HG03064 (cell line): ENCODE measurements at regions not wholly inside any gene's neighbourhood (a gene's known extent, or its start where the extent isn't known, plus 50 kb on each side); places are given as distances from the start of the nearest gene placed in this dataset.

Experiments used
- ATAC-seq: cut with Tn5 transposase; IDR thresholded peaks from one replicate; pipeline ENCODE4 v1.9.1; 2021; ENCODE audit warnings: low read depth; ENCODE audit not compliant: unreplicated experiment

GRCh38 chr7:113487925-113488731 lies 369.8 kb upstream of the SMIM30 start:
- ATAC-seq = no peak

- ATAC-seq = no peak
These were observed 368.2 kb upstream of the SMIM30 start for GRCh38 chr7:113486548-113486947.

DNA sequence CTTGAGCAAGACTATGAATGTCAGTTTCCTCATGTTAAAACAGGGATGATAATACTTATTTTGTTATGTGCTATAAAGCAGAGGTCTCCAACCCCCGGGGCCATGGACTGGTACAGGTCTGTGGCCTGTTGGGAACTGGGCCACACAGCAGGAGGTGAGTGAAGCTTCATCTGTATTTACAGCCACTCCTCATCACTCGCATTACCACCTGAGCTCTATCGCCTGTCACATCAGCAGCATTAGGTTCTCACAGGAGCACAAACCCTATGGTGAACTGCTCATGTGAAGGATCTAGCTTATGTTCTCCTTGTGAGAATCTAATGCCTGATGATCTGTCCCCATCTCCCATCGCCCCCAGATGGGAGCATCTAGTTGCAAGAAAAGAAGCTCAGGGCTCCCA lies 365.3 kb upstream of the SMIM30 start:
- no peak for ATAC-seq

DNA sequence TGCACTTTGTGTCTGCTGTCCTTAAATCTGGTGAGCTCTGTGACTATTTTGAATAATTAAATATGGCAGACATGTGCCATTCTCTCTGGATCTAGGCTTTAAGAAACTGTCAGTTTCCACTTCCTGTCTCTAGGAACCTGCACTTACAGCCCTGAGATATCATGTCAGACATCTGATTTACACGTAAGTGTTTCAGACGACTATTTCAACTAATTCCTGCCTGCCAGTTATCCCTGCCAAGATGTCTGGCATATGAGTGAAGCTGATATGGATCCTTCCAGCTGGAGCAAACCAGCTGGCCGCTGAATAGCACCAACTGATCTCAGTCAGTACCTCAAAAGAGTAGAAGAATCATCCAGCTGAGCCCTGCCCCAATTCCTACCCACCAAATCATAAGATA lies 362.2 kb upstream of the SMIM30 start:
- no peak for ATAC-seq

GRCh38 chr7:113464096-113464855 lies 345.9 kb upstream of the SMIM30 start:
- no peak for ATAC-seq

DNA sequence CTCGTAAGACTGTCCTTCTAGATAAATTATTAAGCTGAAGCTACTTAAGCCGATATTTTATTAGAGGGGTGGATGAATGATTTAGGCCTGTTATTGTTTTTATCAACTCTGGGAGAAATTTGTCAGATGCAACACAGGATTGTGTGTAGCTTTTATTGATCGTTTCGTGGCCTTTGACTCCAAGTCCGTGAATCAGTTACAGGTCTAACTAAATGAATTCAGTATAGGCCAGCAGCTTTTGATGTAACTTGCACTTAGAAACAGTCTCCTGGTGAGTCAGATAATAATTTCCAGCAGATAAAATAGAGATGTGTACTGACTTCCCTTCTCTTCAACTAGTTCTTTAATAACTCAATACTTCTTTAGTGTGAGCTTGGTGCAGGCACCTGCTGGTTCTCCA lies 341.7 kb upstream of the SMIM30 start:
- ATAC-seq = no peak

DNA sequence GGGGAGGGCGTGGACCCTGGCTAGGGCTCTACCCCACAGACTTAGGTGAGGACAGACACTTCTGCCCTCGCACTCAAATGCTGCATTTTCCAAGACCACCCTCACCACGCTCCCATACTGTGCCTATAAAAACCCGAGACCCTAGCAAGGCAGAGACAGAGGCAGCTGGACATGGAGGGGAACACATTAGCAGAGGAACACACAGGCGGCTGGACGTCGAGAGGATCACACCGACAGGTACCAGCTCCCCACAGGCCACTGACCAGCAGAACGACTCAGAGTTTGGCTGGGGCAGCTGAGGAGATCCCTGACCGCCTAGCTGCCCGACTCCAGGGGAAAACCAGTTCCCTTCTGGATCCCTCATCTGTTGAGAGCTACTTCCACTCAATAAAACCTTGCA lies 338.2 kb upstream of the SMIM30 start:
- no peak for ATAC-seq

GRCh38 chr7:113454597-113455169 lies 336.3 kb upstream of the SMIM30 start:
- no peak for ATAC-seq

GRCh38 chr7:113452245-113452644 lies 333.9 kb upstream of the SMIM30 start:
- ATAC-seq = no peak

DNA sequence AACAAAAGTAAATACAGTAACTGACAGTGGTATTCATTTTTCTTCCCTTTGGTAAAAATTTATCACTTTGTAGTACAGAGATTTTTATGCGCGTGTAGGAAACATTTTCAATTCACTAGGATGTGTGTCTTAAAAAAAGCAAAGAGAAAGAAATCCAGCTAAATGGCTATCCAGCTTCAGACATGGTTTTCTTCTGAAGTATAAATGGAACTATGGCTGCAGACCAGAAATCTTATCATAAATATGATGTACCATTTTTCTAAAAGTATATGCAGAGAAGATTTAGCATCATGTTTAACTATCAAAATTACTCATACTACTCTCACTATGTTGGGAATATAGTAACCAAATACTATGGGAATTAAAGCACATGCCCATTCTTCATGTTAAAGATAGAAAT lies 328.4 kb upstream of the SMIM30 start:
- ATAC-seq = no peak

DNA sequence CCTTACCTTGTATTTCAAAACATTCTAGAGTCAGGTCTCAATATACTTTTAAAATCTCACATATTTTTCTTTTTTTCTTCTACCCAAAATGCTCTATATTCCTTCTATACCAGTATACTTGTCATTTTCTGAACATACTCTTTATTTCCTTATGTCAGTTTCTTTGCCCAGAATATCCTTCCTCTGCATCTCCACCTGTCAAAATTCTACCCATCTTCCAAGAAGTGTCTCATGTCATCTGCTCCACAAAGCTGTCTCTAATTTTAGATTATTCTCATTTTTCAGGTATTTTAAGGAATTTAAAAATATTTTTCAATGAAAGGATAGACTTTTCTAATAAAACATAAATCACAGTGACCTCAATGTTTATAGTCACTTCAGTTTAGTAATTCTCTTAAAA lies 328.0 kb upstream of the SMIM30 start:
- ATAC-seq = no peak

- no peak for ATAC-seq
These were observed 325.9 kb upstream of the SMIM30 start for GRCh38 chr7:113444261-113444660.

- no peak for ATAC-seq
These were observed 321.8 kb upstream of the SMIM30 start for GRCh38 chr7:113440173-113440572.

GRCh38 chr7:113431406-113431805 lies 313.1 kb upstream of the SMIM30 start:
- no peak for ATAC-seq

DNA sequence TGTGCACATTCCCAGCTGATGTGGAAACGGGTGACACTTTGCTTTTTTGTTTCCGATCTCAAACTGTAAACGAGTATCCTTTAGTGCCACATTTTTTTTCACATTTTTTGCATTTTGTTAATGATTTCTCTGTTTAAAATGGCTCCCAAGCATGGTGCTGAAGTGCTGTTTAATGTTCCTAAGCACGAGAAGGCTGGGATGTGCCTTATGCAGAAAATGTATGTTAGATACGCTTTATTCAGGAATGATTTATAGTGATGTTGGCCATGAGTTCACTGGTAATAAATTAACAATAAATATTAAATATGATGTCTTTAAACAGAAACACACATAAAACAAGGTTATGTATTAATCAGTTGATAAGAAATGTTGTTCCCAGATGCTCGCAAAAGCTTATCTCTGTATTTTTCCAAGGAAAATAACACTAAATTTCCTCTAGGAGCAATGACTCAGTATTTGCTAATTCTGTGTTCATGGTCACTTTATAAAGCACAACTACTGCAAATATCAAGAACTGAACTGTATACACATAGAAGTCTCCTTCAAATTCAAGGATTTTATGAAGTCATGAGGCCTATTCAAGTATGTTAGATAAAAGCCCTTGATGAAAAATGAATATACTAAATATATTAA lies 305.9 kb upstream of the SMIM30 start:
- no peak for ATAC-seq

GRCh38 chr7:113421696-113422330 lies 303.5 kb upstream of the SMIM30 start:
- ATAC-seq = peak; percentile 100

GRCh38 chr7:113414401-113415035 lies 296.2 kb upstream of the SMIM30 start:
- no peak for ATAC-seq

GRCh38 chr7:113412410-113412809 lies 294.1 kb upstream of the SMIM30 start:
- ATAC-seq = no peak

DNA sequence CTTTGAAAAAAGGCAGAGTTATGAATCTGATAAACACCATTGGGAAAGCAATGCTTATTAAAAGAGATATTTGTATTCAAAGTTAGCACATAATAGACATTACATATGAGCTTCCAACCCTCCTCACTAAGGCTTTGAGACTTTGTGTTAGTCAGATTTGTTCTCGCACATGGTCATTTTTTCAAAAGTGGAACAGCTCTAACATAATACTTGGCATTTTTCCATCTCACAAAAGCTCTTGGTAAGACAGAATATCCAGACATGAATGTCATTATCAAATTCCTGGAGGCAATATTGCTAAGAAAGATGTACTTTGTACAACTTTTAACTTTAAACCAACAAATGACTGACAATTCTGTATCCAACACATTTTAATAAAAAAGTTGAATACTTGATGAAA lies 292.4 kb upstream of the SMIM30 start:
- ATAC-seq = no peak

GRCh38 chr7:113408999-113409398 lies 290.6 kb upstream of the SMIM30 start:
- no peak for ATAC-seq
